Ishikawa (cell line): ENCODE measurements at regions not wholly inside any gene's neighbourhood (a gene's known extent, or its start where the extent isn't known, plus 50 kb on each side); places are given as distances from the start of the nearest gene placed in this dataset.

Experiments used
- CEBPB ChIP-seq: IDR thresholded peaks from 2 replicates; pipeline ENCODE4 v1.6.1; 2012
- CREB1 ChIP-seq: IDR thresholded peaks from 2 replicates; pipeline ENCODE4 v1.6.1; 2012; ENCODE audit warnings: low read depth
- EGR1 ChIP-seq: IDR thresholded peaks from 2 replicates; pipeline ENCODE4 v1.6.1; 2012
- EP300 ChIP-seq: IDR thresholded peaks from 2 replicates; pipeline ENCODE4 v1.6.1; 2012; ENCODE audit warnings: borderline replicate concordance
- FOXM1 ChIP-seq: IDR thresholded peaks from 2 replicates; pipeline ENCODE4 v1.6.1; 2012; ENCODE audit warnings: low read depth, borderline replicate concordance
- NFIC ChIP-seq: IDR thresholded peaks from 2 replicates; pipeline ENCODE4 v1.6.1; 2012
- RAD21 ChIP-seq: IDR thresholded peaks from 2 replicates; pipeline ENCODE4 v1.6.1; 2012; ENCODE audit warnings: low read depth
- TAF1 ChIP-seq: IDR thresholded peaks from 2 replicates; pipeline ENCODE4 v1.6.1; 2012; ENCODE audit warnings: low read depth, mild to moderate bottlenecking
- TCF12 ChIP-seq: IDR thresholded peaks from 2 replicates; pipeline ENCODE4 v1.6.1; 2012; ENCODE audit warnings: low read depth
- TEAD4 ChIP-seq: IDR thresholded peaks from 2 replicates; pipeline ENCODE4 v1.6.1; 2012
- YY1 ChIP-seq: IDR thresholded peaks from 2 replicates; pipeline ENCODE4 v1.6.1; 2012; ENCODE audit warnings: low read depth
- ZBTB7A ChIP-seq: IDR thresholded peaks from 2 replicates; pipeline ENCODE4 v1.6.1; 2012; ENCODE audit warnings: low read depth
- TF ChIP-seq, protein P1 (sequence below): IDR thresholded peaks from 2 replicates; pipeline ENCODE4 v1.6.1; 2012; ENCODE audit warnings: low read depth, mild to moderate bottlenecking
- TF ChIP-seq, protein P2 (sequence below): IDR thresholded peaks from 2 replicates; pipeline ENCODE4 v1.6.1; 2012
- TF ChIP-seq, protein P3 (sequence below): IDR thresholded peaks from 2 replicates; pipeline ENCODE4 v1.6.1; 2012

DNA sequence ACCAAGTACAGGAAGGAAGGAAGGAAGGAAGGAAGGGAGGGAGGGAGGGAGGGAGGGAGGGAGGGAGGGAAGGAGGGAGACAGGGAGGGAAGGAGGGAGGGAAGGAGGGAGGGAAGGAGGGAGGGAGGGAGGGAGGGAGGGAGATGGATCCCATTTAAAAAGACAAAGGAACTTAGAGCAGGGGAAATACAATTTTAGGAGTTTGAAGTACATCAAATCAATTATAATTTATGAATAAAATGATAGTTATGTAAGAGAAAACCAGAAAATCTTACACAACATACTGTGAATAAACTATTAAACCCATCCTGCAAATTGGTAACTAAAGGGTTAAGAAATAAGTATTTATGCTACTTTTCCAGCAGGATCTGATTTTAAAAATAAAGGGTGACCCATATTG, 475.9 kb downstream of the HDGFL1 start:
- TF ChIP-seq TAF1 (no peak), FOXM1 (no peak)
- TF ChIP-seq, protein P1, sequence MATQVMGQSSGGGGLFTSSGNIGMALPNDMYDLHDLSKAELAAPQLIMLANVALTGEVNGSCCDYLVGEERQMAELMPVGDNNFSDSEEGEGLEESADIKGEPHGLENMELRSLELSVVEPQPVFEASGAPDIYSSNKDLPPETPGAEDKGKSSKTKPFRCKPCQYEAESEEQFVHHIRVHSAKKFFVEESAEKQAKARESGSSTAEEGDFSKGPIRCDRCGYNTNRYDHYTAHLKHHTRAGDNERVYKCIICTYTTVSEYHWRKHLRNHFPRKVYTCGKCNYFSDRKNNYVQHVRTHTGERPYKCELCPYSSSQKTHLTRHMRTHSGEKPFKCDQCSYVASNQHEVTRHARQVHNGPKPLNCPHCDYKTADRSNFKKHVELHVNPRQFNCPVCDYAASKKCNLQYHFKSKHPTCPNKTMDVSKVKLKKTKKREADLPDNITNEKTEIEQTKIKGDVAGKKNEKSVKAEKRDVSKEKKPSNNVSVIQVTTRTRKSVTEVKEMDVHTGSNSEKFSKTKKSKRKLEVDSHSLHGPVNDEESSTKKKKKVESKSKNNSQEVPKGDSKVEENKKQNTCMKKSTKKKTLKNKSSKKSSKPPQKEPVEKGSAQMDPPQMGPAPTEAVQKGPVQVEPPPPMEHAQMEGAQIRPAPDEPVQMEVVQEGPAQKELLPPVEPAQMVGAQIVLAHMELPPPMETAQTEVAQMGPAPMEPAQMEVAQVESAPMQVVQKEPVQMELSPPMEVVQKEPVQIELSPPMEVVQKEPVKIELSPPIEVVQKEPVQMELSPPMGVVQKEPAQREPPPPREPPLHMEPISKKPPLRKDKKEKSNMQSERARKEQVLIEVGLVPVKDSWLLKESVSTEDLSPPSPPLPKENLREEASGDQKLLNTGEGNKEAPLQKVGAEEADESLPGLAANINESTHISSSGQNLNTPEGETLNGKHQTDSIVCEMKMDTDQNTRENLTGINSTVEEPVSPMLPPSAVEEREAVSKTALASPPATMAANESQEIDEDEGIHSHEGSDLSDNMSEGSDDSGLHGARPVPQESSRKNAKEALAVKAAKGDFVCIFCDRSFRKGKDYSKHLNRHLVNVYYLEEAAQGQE, result no peak

DNA sequence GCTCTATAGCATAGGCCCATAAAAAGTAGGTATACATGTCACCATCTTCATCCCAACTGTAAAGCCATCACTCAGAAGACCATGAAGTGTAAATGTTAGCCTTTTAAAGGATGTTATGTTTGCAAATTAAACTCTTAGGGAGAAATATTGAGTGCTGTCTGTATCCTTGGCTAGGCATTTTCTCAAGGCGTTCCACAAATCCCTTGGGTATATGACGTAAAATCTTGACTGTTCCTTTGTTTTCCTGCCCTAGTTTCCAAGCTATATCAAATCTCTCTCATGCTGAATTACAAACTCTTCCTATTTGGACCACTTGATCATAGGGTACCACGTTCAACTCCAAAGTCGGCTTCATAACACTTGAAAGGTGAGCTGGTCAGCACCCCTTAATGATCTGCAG, 486.2 kb downstream of the HDGFL1 start:
- TF ChIP-seq EGR1, result no peak
- TF ChIP-seq, protein P2, sequence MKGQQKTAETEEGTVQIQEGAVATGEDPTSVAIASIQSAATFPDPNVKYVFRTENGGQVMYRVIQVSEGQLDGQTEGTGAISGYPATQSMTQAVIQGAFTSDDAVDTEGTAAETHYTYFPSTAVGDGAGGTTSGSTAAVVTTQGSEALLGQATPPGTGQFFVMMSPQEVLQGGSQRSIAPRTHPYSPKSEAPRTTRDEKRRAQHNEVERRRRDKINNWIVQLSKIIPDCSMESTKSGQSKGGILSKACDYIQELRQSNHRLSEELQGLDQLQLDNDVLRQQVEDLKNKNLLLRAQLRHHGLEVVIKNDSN, result no peak
- no peak for TF ChIP-seq FOXM1
- TF ChIP-seq TCF12, result no peak
- TF ChIP-seq ZBTB7A, result no peak
- no peak for TF ChIP-seq RAD21
- TF ChIP-seq TAF1, result no peak
- no peak for TF ChIP-seq CEBPB
- TF ChIP-seq YY1, result no peak
- TF ChIP-seq, protein P1, result no peak
- TF ChIP-seq, protein P3, sequence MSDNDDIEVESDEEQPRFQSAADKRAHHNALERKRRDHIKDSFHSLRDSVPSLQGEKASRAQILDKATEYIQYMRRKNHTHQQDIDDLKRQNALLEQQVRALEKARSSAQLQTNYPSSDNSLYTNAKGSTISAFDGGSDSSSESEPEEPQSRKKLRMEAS, result no peak
- no peak for TF ChIP-seq EP300
- no peak for TF ChIP-seq NFIC
- TF ChIP-seq CREB1, result no peak
- TF ChIP-seq TEAD4, result no peak

DNA sequence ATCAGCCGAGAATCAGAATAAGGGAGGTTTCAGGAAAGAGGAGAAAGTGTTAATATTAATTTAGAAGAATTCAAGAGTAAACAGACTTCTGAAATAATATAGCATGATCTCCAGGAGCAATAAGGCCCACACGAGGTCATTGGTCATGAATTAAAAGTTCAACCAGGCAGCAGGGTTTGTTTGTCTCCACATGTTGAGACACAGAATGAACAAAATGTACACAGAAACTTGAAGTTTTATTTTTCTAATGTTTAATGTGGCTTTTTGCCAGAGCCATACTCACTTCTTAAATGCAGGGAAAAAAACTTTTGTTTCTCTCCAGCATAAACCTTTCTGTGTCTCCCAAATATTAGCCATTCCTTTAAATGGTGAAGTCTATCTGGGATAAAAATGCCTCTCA, 504.5 kb downstream of the HDGFL1 start:
- TF ChIP-seq TCF12 (no peak), EGR1 (no peak), YY1 (no peak), CREB1 (no peak), CEBPB (no peak), TAF1 (no peak), EP300 (no peak), FOXM1 (no peak), TEAD4 (no peak), NFIC (no peak), ZBTB7A (no peak), RAD21 (no peak)
- TF ChIP-seq, protein P1, result no peak
- TF ChIP-seq, protein P2, result no peak
- TF ChIP-seq, protein P3, result no peak

DNA sequence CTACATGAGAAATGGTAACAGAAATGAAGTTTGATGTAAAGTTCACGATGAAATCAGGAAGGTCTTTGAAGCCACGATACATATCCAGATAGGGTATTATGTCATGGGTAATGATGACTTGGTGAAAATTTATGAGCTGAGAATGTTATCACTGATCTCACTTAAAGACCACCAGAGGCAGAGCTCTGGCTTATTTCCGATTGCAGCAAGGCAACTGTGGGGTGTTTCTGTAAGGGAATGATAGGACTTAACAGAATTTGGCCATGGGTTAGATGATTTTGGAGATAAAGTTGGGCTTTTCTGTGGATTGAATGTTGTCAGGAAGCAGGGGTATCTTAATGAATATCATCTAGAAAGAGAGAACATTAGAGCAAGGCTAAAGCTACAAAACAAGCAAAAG, 508.4 kb downstream of the HDGFL1 start:
- TF ChIP-seq NFIC (no peak), ZBTB7A (no peak), TCF12 (no peak), TAF1 (no peak), CEBPB (no peak), TEAD4 (no peak), EP300 (no peak), FOXM1 (no peak), YY1 (no peak), CREB1 (no peak), RAD21 (no peak), EGR1 (no peak)
- TF ChIP-seq, protein P1, result no peak
- TF ChIP-seq, protein P2, result no peak
- TF ChIP-seq, protein P3, result no peak
